ENCODE measurements at regions not wholly inside any gene's neighbourhood (a gene's known extent, or its start where the extent isn't known, plus 50 kb on each side); places are given as distances from the start of the nearest gene placed in this dataset.

- Histone ChIP-seq H3K36me3 (no peaks in the 10 kb centered on the region), H3K27ac (no peak overlapping the region), H3K27me3 (no peaks in the 10 kb centered on the region), H3K4me3 (no peak overlapping the region), H3K9me3 (no peaks in the 10 kb centered on the region), H3K4me1 (no peaks in the 10 kb centered on the region)
- no peak for TF ChIP-seq CTCF (IDR thresholded peaks at IDR 0.05)
- DNase-seq (no peak), ATAC-seq (no peak), FAIRE-seq (no peak)
- WGBS, 2 donors = 56 to 62% methylated on average over 3 of the region's 3 CpGs
- intact Hi-C loops (cut with DNase I) = no loop called here
These were observed 616.9 kb upstream of the SLC8A1 start for GRCh38 chr2:41068740-41069139.

GRCh38 chr2:41078341-41078740, 626.5 kb upstream of the SLC8A1 start:
- Histone ChIP-seq H3K36me3 (no peaks in the 10 kb centered on the region), H3K4me3 (no peak overlapping the region), H3K9me3 (no peaks in the 10 kb centered on the region), H3K4me1 (no peaks in the 10 kb centered on the region), H3K27ac (no peak overlapping the region), H3K27me3 (no peaks in the 10 kb centered on the region)
- ATAC-seq (no peak), DNase-seq (no peak), FAIRE-seq (no peak)
- intact Hi-C loops (cut with DNase I) = no loop called here
- TF ChIP-seq CTCF (IDR thresholded peaks at IDR 0.05) = no peak
- 65 to 83% methylated on average over 1 of the region's 1 CpG for WGBS, 2 donors

GRCh38 chr2:41079011-41079410, 627.1 kb upstream of the SLC8A1 start:
- H3K27me3 ChIP-seq = no peaks in the 10 kb centered on the region
- intact Hi-C loops (cut with DNase I) = no loop called here
- no peak for FAIRE-seq
- 42 to 48% methylated on average over 1 of the region's 1 CpG for WGBS, 2 donors
- no peak for TF ChIP-seq CTCF (IDR thresholded peaks at IDR 0.05)
- no peak overlapping the region for H3K27ac ChIP-seq
- no peak for DNase-seq
- H3K36me3 ChIP-seq = no peaks in the 10 kb centered on the region
- ATAC-seq = no peak
- H3K4me1 ChIP-seq = no peaks in the 10 kb centered on the region
- no peaks in the 10 kb centered on the region for H3K9me3 ChIP-seq
- H3K4me3 ChIP-seq = no peak overlapping the region

GRCh38 chr2:41084321-41084720, 632.4 kb upstream of the SLC8A1 start:
- intact Hi-C loops (cut with DNase I) = no loop called here
- no peak for TF ChIP-seq CTCF (IDR thresholded peaks at IDR 0.05)
- Histone ChIP-seq H3K27ac (no peak overlapping the region), H3K27me3 (no peaks in the 10 kb centered on the region), H3K36me3 (no peaks in the 10 kb centered on the region), H3K4me3 (no peak overlapping the region), H3K9me3 (no peaks in the 10 kb centered on the region), H3K4me1 (no peaks in the 10 kb centered on the region)
- ATAC-seq (no peak), FAIRE-seq (no peak), DNase-seq (no peak)
- WGBS, 2 donors = 76 to 78% methylated on average over 3 of the region's 3 CpGs

- TF ChIP-seq CTCF (IDR thresholded peaks at IDR 0.05) = no peak
- FAIRE-seq = no peak
These were observed 636.1 kb upstream of the SLC8A1 start for GRCh38 chr2:41087946-41088345.

More at GRCh38 chr2:41087946-41088345, 636.1 kb upstream of the SLC8A1 start:
- intact Hi-C loops (cut with DNase I) = no loop called here
- ATAC-seq (no peak), DNase-seq (no peak)
- Histone ChIP-seq H3K27ac (no peak overlapping the region), H3K4me1 (no peaks in the 10 kb centered on the region), H3K36me3 (no peaks in the 10 kb centered on the region), H3K4me3 (no peak overlapping the region), H3K27me3 (no peaks in the 10 kb centered on the region), H3K9me3 (no peaks in the 10 kb centered on the region)

All from pancreas (tissue), 10 donors.